H9 (cell line): ENCODE measurements at regions not wholly inside any gene's neighbourhood (a gene's known extent, or its start where the extent isn't known, plus 50 kb on each side); places are given as distances from the start of the nearest gene placed in this dataset.
"Not testable (repeated sequence)": the region's sequence is repeated elsewhere in the genome, so short reads cannot be mapped to it uniquely, and the experiment has no call there.

Experiments
- DNase-seq: peaks from one replicate; pipeline ENCODE4 v3.0.0-alpha.2; 2017
- H2AFZ ChIP-seq: one replicate; pipeline ENCODE4 v1.6.1; 2013; ENCODE audit warnings: mild to moderate bottlenecking, low read length, control low read depth, moderate library complexity
- H2AK5ac ChIP-seq: 2 replicates; pipeline ENCODE4 v1.6.1; 2013; ENCODE audit warnings: low read length, control low read depth, mixed read lengths; ENCODE audit not compliant: insufficient read length
- H2BK120ac ChIP-seq: one replicate; pipeline ENCODE4 v1.6.1; 2013; ENCODE audit warnings: low read depth, mild to moderate bottlenecking, low read length, control low read depth, inconsistent platforms; ENCODE audit not compliant: poor library complexity, severe bottlenecking
- H2BK12ac ChIP-seq: 2 replicates; pipeline ENCODE4 v1.6.1; 2013; ENCODE audit warnings: low read length, control low read depth, mixed read lengths, low read depth; ENCODE audit not compliant: insufficient read length
- H2BK15ac ChIP-seq: 2 replicates; pipeline ENCODE4 v1.6.1; 2013; ENCODE audit warnings: low read depth, low read length, control low read depth
- H2BK20ac ChIP-seq: one replicate; pipeline ENCODE4 v1.6.1; 2013; ENCODE audit warnings: low read depth, mild to moderate bottlenecking, low read length, control low read depth, inconsistent platforms; ENCODE audit not compliant: poor library complexity, severe bottlenecking
- H2BK5ac ChIP-seq: 2 replicates; pipeline ENCODE4 v1.6.1; 2013; ENCODE audit warnings: low read length, control low read depth, mixed read lengths; ENCODE audit not compliant: insufficient read length
- H3K14ac ChIP-seq: 2 replicates; pipeline ENCODE4 v1.6.1; 2013; ENCODE audit warnings: low read length, control low read depth; ENCODE audit not compliant: insufficient read depth
- H3K18ac ChIP-seq: 2 replicates; pipeline ENCODE4 v1.6.1; 2013; ENCODE audit warnings: low read depth, mild to moderate bottlenecking, mixed read lengths, low read length, control low read depth; ENCODE audit not compliant: insufficient read length
- H3K23ac ChIP-seq: 2 replicates; pipeline ENCODE4 v1.6.1; 2013; ENCODE audit warnings: low read length, control low read depth, mixed read lengths, low read depth; ENCODE audit not compliant: insufficient read length
- H3K23me2 ChIP-seq: 2 replicates; pipeline ENCODE4 v1.6.1; 2013; ENCODE audit warnings: low read depth, mild to moderate bottlenecking, mixed read lengths, low read length, control low read depth; ENCODE audit not compliant: insufficient read length, poor library complexity, severe bottlenecking
- H3K27ac ChIP-seq: 2 replicates; pipeline ENCODE4 v1.5.1; 2013; ENCODE audit warnings: low read length, control low read depth, mixed read lengths, low read depth; ENCODE audit not compliant: insufficient read length
- H3K27me3 ChIP-seq: 2 replicates; pipeline ENCODE4 v1.6.1; 2013; ENCODE audit warnings: low read length, control low read depth, inconsistent platforms; ENCODE audit not compliant: insufficient read depth
- H3K4ac ChIP-seq: 2 replicates; pipeline ENCODE4 v1.6.1; 2013; ENCODE audit warnings: low read depth, mild to moderate bottlenecking, control low read depth, inconsistent platforms, low read length, moderate library complexity
- H3K4me1 ChIP-seq: 2 replicates; pipeline ENCODE4 v1.6.1; 2013; ENCODE audit warnings: low read length, control low read depth, inconsistent platforms; ENCODE audit not compliant: insufficient read depth
- H3K4me2 ChIP-seq: 2 replicates; pipeline ENCODE4 v1.6.1; 2013; ENCODE audit warnings: low read length, control low read depth, mixed read lengths; ENCODE audit not compliant: insufficient read length, insufficient read depth
- H3K56ac ChIP-seq: 2 replicates; pipeline ENCODE4 v1.6.1; 2013; ENCODE audit warnings: low read depth, mild to moderate bottlenecking, mixed read lengths, low read length, control low read depth; ENCODE audit not compliant: insufficient read length
- H3K79me1 ChIP-seq: 2 replicates; pipeline ENCODE4 v1.6.1; 2013; ENCODE audit warnings: low read depth, mild to moderate bottlenecking, moderate library complexity, low read length, control low read depth, inconsistent platforms; ENCODE audit not compliant: insufficient read depth, poor library complexity, severe bottlenecking
- H3K79me2 ChIP-seq: 2 replicates; pipeline ENCODE4 v1.6.1; 2013; ENCODE audit warnings: low read length, control low read depth, inconsistent platforms; ENCODE audit not compliant: insufficient read depth
- H3K9ac ChIP-seq: 2 replicates; pipeline ENCODE4 v1.6.1; 2013; ENCODE audit warnings: low read length, control low read depth, mixed read lengths; ENCODE audit not compliant: insufficient read length; ENCODE audit errors: extremely low read depth
- H3K9me3 ChIP-seq: one replicate; pipeline ENCODE4 v1.6.1; 2013; ENCODE audit warnings: low read depth, low read length, inconsistent platforms; ENCODE audit not compliant: control insufficient read depth
- H3T11ph ChIP-seq: one replicate; pipeline ENCODE4 v1.6.1; 2013; ENCODE audit warnings: mild to moderate bottlenecking, low read length, control low read depth, inconsistent platforms
- H4K20me1 ChIP-seq: one replicate; pipeline ENCODE4 v1.6.1; 2013; ENCODE audit not compliant: control insufficient read depth, insufficient read length, insufficient read depth
- H4K5ac ChIP-seq: 2 replicates; pipeline ENCODE4 v1.6.1; 2013; ENCODE audit warnings: low read depth, mild to moderate bottlenecking, mixed read lengths, low read length, control low read depth; ENCODE audit not compliant: insufficient read length
- H4K8ac ChIP-seq: replicated peaks from 2 replicates; pipeline ENCODE4 v1.6.1; 2013; ENCODE audit warnings: low read length, control low read depth, mixed read lengths, low read depth; ENCODE audit not compliant: insufficient read length
- H4K91ac ChIP-seq: 2 replicates; pipeline ENCODE4 v1.6.1; 2013; ENCODE audit warnings: low read depth, mild to moderate bottlenecking, moderate library complexity, mixed read lengths, low read length, control low read depth; ENCODE audit not compliant: insufficient read length
- H3K27ac Mint-ChIP-seq, 3 experiments: 2 replicates in 2 of 3; 3 replicates in 1 of 3; pipeline ENCODE4 v1.8.0; 2020 to 2021; ENCODE audit warnings: mixed read lengths in 3 of 3, mild to moderate bottlenecking in 1 of 3, moderate library complexity in 1 of 3
- H3K27me3 Mint-ChIP-seq: 2 replicates; pipeline ENCODE4 v1.8.0; 2021; ENCODE audit warnings: low read depth, mild to moderate bottlenecking, moderate library complexity, mixed read lengths
- H3K36me3 Mint-ChIP-seq, 3 experiments: 2 replicates in 2 of 3; 3 replicates in 1 of 3; pipeline ENCODE4 v1.8.0; 2020 to 2021; ENCODE audit warnings: low read depth in 3 of 3, mixed read lengths in 3 of 3; ENCODE audit not compliant: insufficient read depth in 1 of 3
- H3K4me1 Mint-ChIP-seq, 2 experiments: 2 replicates each; pipeline ENCODE4 v1.8.0; 2020; ENCODE audit warnings: mixed read lengths in 2 of 2
- H3K4me3 Mint-ChIP-seq, 2 experiments: 2 replicates in 1 of 2; 3 replicates in 1 of 2; pipeline ENCODE4 v1.8.0; 2020 to 2021; ENCODE audit warnings: mild to moderate bottlenecking in 2 of 2, mixed read lengths in 2 of 2, moderate library complexity in 1 of 2
- H3K9me3 Mint-ChIP-seq, 2 experiments: 2 replicates in 1 of 2; 3 replicates in 1 of 2; pipeline ENCODE4 v1.8.0; 2020; ENCODE audit warnings: mild to moderate bottlenecking in 2 of 2, mixed read lengths in 2 of 2, moderate library complexity in 1 of 2
- WGBS: extraction: QIAGEN DNeasy Blood & Tissue Kit; methylation state at CpG from one replicate; pipeline ENCODE4 v1.1.7; 2013; ENCODE audit warnings: missing lambda C conversion rate, low lambda C conversion rate, mixed read lengths; ENCODE audit not compliant: insufficient read length; ENCODE audit errors: extremely low coverage; 5-methylcytosine and 5-hydroxymethylcytosine counted together

DNA sequence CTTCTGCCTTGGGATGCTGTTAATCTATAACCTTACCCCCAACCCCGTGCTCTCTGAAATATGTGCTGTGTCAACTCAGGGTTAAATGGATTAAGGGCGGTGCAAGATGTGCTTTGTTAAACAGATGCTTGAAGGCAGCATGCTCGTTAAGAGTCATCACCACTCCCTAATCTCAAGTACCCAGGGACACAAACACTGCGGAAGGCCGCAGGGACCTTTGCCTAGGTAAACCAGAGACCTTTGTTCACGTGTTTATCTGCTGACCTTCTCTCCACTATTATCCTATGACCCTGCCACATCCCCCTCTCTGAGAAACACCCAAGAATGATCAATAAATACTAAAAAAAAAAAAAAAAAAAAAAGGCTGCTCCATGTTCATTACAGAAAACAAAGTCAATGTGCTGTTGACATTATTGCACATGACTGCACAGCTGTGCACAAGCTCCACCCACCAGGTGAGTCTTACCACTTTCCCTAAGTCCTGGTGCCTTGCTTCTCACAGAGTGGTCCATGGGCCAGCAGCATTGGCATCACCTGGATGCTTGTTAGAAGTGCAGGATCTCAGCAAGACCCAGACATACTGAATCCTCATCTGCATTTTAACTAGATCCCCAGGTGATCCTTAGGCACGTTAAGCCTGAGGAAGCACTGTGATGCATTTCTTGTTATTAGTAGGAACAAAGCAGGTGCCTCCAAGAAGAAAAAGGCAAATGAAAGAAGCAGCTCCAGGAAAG lies 127.0 kb downstream of the TMX1 start:
- H3K4me1 Mint-ChIP-seq: peaks cover 13 to 16% of the 10 kb centered on the region in 2 experiments
- H2BK5ac ChIP-seq, H3K56ac ChIP-seq, H4K91ac ChIP-seq, H3K9ac ChIP-seq, H2BK15ac ChIP-seq, H3K79me1 ChIP-seq, H3K4me3 Mint-ChIP-seq, H3K23me2 ChIP-seq, DNase-seq, H3K27ac ChIP-seq, H3K27me3 ChIP-seq, H3K79me2 ChIP-seq, H3K36me3 Mint-ChIP-seq, H2BK20ac ChIP-seq, H2AFZ ChIP-seq, H3K27me3 Mint-ChIP-seq, H3K9me3 ChIP-seq, H3K18ac ChIP-seq, H2BK120ac ChIP-seq, H3K4me1 ChIP-seq, H2BK12ac ChIP-seq, H3K14ac ChIP-seq, H2AK5ac ChIP-seq, H4K20me1 ChIP-seq, H3K4me2 ChIP-seq, H3K23ac ChIP-seq, H3K9me3 Mint-ChIP-seq, H3K4ac ChIP-seq, H3T11ph ChIP-seq, H4K8ac ChIP-seq: not testable (repeated sequence)
- peak overlapping the region; percentile 30 for H4K5ac ChIP-seq
- no CpG with 5 or more reads among the region's 7 CpGs for WGBS
- H3K27ac Mint-ChIP-seq: peak overlapping the region in 1 of 3 experiments; percentile 41; a peak in 1 of 7 replicates
